ENCODE measurements at regions not wholly inside any gene's neighbourhood (a gene's known extent, or its start where the extent isn't known, plus 50 kb on each side); places are given as distances from the start of the nearest gene placed in this dataset.
"Not testable (repeated sequence)": the region's sequence is repeated elsewhere in the genome, so short reads cannot be mapped to it uniquely, and the experiment has no call there.

DNA sequence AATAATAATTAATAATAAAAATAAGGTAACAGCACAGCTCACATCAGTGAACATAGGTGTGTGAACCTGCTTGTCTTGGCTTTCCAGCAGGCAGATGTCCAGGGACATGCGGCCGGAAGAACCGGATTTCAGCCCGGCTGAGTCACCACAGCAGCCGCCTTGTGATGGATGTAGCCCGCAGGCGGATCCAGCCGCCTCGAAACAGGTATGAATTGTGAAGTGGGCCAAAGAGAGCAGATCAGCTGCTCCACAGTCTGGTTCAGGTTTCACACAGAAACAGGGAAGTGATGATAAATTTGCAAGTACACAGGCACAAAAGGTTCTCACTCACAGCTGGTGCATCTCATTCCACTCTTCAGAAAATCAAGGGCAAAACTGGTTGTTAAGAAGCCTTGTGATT is 55.1 kb downstream of the ID4 start:
- DNase-seq: no peak

DNA sequence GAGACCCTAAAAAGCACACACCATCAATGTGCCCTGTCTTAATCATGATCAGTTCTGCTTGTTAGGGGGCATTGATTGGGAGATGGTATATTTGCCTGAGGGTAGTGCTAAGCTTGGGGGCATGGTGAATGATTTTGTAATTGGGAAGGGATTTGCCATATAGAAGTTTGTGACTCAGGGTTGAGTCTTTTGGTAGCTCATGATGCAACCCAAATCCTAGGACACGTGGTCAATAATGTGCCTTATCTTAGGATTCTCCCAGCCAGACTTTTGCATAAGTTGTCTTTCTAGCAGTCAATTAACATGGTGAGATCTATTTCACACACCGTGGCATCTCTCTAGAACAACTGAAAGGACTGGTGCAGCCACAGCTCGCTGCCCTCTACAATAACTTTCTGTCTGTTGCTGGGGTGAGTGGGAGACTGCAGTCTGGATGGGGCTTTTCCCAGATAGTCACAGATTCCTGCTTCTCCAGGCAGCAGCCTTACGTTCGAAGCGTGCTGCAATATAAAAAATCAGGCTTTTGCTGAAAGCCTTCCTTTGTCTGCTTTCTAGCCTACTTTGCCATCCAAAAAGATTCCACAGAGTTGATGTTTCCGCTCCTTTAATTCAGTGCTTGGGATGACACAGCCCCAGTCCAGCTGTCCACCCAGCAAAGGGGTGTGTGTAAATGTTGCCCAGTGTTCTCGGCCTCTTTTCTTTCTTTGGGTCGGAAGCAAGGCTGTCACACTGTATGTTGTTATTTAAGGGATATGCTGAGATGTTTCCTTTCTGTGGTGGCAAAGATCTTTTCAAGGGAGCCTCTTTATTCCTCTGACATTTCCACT is 58.9 kb downstream of the ID4 start:
- DNase-seq: no peak

DNA sequence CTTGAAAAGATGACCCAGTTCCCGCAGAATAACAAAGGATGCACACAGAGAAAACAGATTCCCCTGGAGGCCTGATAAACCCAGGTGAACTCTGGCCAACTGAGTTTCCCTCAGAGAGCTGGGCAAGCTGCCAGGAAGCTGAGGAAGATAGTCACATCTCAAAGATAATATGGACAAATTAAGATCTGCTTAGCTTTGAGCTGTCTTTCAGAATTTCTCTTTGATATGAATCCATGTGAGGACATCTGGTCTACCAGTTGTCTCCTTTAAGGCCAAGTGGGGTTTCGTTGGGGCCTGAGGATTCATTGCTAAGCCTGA is 59.5 kb downstream of the ID4 start:
- no peak for DNase-seq

DNA sequence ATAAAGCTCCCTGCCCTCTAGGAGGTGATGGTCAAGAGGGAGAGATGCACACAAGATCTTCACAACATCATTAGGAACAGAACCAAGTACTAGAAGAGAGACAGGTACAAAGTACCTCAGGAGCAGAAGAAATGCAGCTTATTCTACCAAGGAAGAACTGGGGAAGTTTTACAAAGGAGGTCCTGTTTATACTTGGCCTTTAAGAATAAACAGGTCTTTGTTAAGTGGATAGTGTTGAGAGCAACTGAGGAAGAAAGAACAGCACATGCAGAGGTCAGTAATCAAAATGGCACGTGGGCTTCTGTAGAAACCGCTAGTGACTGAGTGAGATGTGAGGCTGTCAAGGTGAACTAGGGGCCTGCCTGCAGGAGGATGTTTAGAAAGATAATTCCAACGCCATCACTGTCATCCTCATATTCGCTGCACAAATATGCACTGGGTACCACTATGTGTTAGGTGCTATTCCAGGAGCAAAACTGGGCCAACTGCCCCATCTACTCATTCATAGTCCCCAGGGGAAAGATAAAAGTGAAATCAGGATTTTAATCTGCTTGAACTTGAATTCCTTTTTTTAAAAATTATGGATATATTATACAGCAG is 61.1 kb downstream of the ID4 start:
- no peak for DNase-seq

DNA sequence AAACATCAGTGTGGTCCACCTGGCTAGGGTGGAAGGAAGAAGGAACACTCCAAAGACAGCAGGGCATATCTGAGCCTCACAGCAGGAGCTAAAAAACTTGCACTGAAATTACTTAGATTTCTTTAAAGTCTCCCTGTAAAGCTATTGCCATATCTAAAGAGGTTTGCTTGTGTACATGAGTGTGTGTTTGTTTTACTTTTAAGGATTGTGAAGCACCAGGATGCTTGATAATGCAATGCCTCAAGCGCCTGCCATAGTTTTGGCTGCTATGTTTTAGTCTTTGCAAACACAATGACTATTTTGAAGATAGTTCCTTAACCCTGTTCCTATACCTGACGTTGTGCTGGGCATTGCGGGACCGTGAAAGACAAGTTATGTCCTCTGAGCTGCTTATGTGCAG is 65.0 kb downstream of the ID4 start:
- DNase-seq: no peak

DNA sequence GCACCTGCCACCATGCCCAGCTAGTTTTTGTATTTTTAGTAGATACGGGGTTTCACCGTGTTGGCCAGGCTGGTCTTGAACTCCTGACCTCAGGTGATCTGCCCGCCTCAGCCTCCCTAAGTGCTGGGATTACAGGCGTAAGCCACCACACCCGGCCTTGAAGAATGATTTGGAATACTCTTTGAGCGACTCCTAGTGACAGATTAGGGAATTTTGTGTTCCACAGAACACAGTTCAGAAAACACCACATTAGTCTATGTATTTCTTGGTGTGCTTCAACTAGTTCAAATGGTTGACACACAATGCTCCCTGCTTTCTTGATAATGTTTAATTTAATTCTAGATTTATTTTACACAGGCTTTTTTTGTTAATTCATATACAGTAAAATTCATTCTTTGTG is 67.2 kb downstream of the ID4 start:
- not testable (repeated sequence) for DNase-seq

DNA sequence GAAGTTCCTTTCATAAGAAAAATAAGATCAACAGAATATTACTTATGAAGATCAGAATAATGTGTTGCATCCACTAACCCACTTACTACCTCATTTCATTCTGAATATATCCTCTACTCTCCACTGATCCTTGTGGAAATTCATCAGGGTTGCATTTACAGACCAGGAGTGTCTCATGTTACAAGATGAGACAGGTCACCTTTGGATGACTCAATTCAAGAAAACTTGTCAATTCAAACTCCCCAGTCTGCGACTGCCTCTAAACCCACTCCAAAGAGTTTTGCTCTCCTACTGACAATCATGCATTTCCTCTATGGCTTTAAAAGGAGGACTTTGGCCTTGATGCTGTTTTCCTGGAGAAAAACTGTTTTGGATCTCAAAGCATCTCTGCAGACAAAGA is 68.4 kb downstream of the ID4 start:
- no peak for DNase-seq

DNA sequence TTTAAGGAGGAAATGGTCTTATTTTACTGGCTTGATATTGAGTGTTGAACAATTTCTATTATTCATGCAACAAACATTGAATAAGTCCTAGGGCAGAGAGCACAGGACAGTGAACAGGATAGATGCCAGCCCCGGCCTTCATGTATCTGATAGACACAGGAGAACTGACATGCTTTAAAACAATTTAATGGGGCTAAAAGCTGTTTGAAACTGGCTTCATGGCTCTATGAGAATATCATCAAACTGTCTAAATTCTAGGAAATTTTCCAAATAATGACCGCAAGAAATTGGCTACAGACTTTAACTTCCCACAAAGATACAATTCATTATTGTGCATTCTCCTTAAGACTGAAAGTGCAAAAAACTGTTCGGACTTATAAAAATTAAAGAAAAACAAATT is 69.0 kb downstream of the ID4 start:
- DNase-seq: no peak

DNA sequence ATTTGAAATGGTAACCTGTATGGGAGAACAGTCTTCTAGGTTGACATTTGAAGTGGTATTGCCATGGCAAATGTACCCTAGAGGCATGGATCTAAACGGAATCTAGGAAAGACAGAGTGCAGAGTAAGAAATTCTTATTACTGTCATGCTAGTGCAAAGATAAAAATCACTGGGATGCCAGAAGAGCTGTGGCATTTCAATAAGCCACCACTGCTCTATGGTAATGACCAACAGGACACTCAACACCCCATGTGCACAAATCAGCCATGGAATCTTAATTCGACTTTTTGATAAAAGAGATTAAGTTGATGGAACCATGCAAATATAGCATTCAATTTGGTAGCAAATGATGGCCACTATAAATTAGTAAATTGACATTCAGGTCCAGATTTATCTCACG is 74.1 kb downstream of the ID4 start:
- no peak for DNase-seq

DNA sequence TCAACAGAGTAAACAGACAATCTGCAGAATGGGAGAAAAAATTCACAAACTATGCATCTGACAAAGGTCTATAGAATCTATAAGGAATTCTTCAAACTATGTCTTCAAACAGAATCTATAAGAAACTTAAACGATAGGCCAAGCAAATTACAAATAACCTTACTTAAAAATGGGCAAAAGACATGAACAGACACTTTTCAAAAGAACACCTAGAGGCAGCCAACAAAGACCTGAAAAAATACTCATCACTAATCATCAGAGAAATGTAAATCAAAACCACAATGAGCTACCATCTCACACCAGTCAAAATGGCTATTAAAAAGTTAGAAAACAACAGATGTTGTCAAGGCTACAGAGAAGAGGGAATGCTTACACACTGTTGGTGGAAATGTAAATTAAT is 81.3 kb downstream of the ID4 start:
- no peak for DNase-seq

DNA sequence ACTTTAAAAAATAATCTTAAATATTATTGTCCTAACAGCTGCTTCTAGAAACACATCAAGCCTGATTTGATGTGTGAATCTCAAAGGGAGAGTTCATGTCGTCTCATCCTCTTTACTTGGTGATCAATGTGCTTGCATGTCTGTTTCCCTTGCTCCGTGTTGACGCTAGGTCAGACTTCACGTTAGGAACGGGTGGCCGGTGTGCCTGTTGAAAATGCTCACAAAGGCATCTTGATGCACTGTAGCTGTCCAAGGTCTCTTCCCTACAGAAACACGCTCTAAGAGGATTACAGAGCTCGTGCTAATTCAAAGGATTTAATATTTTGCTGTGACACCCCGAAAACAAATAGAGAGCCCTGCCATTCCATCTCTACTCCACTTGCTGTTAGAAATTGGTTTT is 84.6 kb downstream of the ID4 start:
- no peak for DNase-seq

DNA sequence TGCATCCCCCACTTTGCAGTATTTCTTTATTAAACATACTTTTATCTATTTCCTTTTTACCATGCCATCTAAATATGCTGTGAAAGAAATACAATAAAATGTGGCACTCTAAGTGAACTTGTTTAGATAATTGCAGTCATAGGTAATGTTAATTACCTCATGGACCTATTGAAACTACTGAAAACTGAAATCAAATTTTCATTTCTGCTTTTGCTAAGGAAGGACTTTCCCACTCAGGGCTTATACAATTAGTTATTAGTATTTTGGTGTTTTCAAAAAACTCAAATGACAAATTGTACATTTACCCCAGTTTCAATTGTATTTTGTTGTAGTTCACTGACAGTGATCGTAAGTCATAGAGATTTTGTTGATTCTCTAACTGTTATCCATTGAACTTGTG is 88.4 kb downstream of the ID4 start:
- no peak for DNase-seq

DNA sequence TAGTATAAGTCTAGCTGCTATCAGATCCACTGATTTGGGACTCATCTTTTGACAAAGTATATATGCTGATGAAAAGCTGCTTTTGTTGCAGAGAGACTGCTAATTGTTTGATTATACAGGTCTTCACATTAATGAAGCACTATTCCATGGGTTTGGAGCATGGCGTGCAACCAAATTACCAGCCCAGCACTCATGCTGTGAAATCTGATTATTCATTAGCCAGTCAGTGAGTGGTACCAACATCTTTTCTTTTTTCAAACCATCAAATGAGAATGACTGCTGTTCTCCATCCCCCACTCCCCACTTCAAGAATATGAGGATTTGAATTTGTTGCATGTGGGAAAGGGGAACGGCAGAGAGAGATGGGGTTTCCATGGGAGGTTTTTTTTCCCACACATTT is 91.3 kb downstream of the ID4 start:
- DNase-seq: no peak

DNA sequence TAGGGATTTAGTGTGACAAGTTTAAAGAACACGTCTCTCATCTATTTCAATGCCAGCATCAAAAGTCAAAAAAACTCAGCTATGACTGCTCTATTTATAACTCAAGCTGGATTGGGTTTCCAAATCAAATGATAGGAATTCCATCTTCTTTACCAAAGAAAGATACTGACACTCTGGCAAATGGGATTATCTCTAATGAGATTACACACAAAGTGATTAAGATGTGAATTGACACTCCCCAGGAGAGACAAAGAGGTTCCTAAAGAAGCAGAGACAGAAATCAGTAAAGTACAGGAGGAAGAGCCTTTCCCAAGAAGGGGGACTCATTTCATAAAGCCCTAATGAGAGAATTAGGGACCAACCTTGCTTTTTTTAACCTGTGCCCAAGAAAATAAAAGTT is 92.1 kb downstream of the ID4 start:
- no peak for DNase-seq

DNA sequence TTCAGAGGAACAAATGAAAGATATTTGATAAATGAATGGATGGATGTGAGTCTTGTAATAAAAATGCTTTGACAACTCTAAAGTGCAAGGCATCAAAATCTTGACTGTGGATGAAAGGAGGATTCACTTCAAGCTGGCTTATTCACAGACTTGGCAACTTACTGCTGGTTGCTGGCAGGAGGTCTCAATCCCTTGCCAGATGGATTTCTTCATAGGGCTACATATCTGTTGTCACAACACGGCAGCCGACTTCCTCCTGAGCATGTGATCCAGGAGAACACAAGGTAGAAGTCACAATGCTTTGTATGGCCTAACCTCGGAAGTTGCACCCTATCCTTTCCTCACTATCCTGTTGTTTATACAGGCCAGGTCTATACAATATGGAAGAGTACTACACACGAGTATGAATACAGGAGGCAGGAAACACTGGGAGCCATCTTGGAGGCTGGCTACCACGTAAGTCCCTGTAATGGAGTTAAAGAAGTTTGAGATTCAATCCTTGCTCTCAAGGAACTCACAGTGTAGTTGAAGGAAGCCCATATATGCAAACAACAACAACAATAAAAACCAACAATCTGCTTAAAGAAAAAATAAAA is 97.9 kb downstream of the ID4 start:
- no peak for DNase-seq

DNA sequence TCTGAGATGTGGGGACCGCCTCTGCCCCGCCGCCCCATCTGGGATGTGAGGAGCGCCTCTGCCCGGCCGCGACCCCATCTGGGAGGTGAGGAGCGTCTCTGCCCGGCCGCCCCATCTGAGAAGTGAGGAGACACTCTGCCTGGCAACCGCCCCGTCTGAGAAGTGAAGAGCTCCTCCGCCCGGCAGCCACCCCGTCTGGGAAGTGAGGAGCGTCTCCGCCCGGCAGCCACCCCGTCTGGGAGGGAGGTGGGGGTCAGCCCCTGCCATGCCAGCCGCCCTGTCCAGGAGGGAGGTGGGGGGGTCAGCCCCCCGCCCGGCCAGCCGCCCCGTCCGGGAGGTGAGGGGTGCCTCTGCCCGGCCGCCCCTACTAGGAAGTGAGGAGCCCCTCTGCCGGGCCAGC is 102.2 kb downstream of the ID4 start:
- DNase-seq: not testable (repeated sequence)

DNA sequence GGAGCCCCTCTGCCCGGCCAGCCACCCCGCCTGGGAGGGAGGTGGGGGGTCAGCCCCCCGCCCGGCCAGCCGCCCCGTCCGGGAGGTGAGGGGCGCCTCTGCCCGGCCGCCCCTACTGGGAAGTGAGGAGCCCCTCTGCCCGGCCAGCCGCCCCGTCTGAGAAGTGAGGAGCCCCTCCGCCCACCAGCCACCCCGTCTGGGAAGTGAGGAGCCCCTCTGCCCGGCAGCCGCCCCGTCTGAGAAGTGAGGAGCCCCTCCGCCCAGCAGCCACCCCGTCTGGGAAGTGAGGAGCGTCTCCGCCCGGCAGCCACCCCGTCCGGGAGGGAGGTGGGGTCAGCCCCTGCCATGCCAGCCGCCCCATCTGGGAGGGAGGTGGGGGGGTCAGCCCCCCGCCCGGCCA is 102.8 kb downstream of the ID4 start:
- DNase-seq: not testable (repeated sequence)

DNA sequence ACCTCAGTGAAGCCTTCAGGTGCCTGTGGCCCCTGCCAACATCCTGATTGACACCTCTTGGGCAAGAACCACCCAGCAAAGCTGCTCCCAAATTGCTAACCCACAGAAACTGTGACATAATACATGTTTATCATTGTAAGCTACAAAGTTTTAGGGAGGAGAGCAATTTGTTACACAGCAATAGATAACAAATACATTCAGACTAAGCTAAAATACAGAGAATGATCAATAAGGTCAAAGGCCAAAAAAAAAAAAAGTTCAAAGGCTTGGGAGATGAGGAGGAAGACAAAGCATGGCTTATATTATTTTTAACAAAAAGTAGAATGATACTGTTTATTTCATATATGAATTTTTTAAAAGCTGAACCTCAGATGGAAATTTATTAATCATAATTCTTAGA is 105.9 kb downstream of the ID4 start:
- DNase-seq: no peak

DNA sequence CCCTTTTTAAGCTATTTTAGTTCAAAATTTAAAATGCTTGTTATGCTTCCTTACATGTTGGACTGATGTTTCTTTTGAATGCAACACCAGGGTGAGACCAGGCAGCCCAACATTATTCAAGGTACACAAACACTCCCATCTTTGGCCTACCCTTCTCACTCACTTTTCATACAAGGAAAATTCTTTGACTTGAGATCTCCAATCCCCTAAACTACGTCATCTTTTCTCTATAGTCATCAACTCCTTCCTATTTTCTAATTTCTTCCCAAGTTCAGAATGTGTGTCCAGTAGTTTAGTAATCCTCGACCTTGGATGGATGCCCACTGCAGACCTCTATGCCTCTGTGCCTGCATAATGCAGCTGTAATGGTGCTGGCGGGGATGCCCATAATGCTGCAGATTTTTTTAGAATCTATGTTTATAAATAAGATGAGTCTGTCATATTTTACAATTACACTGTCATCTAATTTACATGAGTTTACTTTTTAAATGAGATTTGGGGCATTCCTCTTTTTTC is 108.7 kb downstream of the ID4 start:
- no peak for DNase-seq

DNA sequence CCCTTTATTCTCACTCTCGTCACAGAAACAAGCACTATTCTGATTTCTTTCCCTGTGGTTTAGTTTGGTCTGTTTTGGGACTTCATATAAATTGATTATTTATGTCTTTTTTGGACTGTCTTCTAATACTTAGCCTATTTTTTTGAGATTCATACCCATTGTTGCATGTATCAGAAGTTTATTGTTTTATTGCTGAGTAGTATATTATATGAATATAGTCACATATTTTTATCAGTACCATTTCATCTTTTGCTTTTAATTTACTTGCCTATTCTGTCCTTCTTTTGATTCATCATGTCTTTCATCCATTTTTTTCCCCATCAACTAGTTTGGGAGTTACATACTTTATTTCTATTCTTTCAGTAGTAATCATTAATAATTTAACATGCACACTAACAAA is 112.0 kb downstream of the ID4 start:
- DNase-seq: no peak

DNA sequence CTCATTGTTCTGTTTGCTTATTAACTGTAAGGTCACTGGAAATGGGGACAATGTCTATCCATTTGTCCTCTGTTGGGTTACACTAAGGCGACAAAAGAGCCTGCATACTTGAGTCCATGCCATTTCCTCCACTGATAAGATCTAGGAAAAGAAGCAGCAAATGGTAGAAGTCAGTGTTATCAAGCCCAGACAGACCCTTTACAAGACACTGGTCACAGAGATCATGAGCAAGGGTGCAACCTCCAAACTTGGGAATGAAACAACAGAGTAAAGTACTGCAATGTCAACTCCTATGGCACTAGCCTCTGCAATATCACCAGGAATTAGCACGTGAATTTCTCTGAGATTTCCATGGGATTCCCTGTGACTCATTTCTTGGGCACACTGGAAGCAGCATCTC is 126.9 kb downstream of the ID4 start:
- DNase-seq: no peak

DNA sequence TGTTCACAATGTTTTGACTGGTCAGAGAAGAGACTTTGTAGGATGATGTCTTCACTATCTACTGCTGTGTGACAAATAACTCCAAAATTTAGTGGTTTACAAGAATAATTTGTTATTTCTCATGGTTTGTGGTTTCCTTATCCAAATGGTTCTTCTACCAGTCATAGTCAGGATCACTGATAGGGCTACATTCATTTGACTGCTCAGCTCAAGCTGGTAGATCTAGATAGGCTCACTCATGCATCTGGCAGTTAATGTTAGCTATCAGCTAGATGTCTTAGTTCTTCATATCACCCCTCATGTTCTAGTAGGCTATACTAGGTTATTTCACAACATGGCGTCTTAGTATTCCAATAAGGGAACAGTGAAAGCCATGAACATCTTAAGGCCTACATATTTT is 131.0 kb downstream of the ID4 start:
- no peak for DNase-seq

DNA sequence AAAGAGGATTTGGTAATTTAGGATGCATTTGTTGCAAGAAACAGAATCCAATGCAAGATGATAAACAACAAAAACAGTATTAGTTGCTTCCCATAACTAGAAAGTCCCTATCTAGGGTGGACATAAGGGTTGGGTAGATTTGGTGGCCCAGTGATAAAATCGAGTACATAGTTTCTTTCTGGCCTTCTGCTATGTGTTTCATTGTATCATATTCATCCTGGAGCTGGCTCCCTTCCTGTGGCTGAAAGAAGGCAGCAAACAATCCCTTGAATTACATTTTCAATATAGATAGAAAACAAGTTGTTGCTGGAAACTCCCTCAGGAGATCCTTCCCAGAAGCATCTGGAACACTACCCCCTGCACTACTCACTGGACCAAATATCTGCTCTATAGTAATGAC is 135.1 kb downstream of the ID4 start:
- no peak for DNase-seq

DNA sequence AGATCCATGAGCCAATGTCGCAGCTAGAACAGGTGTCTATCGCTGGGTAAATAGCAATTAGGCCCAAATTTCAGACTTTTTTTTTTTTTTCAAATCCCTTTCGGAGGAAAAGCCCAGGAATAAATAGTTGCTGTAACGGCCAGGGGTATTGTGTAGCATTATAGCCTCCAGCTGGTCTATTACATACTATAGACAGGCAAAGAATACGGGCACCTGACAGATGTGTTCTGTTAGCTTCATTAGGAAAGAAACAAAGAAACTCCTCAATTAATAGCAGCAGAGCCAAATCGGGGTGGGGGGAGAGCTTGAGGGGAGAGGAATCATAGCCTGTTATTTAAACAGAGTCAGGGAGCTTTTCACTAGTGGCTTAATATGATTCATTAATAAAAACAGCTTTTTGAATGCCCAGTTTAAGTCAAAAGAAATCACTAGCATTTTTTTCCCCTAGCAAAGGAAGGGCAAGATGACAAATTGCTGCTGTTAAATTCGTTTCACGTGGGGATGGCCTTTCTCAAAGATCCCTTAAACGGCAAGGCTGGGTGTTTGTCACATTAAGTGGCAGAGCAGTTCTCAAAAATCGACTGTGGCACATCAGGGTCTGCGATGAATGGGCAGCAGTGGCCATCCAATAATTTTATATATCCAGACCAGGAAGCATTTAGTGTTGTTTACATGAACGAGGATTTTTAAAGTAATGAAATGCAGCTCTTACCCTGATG is 139.4 kb downstream of the ID4 start:
- DNase-seq: no peak
